BLaER1 treated with 17β-estradiol and CSF1 and Interleukin-3, amounts not matched to agents 10 nM and 100 nM (cell line): ENCODE measurements at regions not wholly inside any gene's neighbourhood (a gene's known extent, or its start where the extent isn't known, plus 50 kb on each side); places are given as distances from the start of the nearest gene placed in this dataset.

Source experiments
- H3K27ac ChIP-seq, 11 experiments: shearing (Covaris generic); formaldehyde crosslinking; 2 replicates each; pipeline ENCODE4 v1.8.1; 2022
- H3K27me3 ChIP-seq, 11 experiments: shearing (Covaris generic); formaldehyde crosslinking; 2 replicates each; pipeline ENCODE4 v1.8.1; 2022
- H3K36me3 ChIP-seq, 11 experiments: shearing (Covaris generic); formaldehyde crosslinking; 2 replicates each; pipeline ENCODE4 v1.8.1; 2022
- H3K4me1 ChIP-seq, 10 experiments: shearing (Covaris generic); formaldehyde crosslinking; 2 replicates each; pipeline ENCODE4 v1.8.1; 2022
- H3K4me2 ChIP-seq, 11 experiments: shearing (Covaris generic); formaldehyde crosslinking; 2 replicates each; pipeline ENCODE4 v1.8.1; 2022
- H3K4me3 ChIP-seq, 10 experiments: shearing (Covaris generic); formaldehyde crosslinking; 2 replicates each; pipeline ENCODE4 v1.8.1; 2022
- H3K9ac ChIP-seq, 11 experiments: shearing (Covaris generic); formaldehyde crosslinking; 2 replicates each; pipeline ENCODE4 v1.8.1; 2022
- H3K9me3 ChIP-seq, 11 experiments: shearing (Covaris generic); formaldehyde crosslinking; replicated peaks in 1 of 11; 2 replicates each; pipeline ENCODE4 v1.8.1; 2022
- H4K20me1 ChIP-seq, 11 experiments: shearing (Covaris generic); formaldehyde crosslinking; 2 replicates each; pipeline ENCODE4 v1.8.1; 2022
- Cebpa-rat ChIP-seq, 11 experiments: shearing (Covaris generic); IDR thresholded peaks; 2 replicates each; pipeline ENCODE4 v1.8.1; 2022

DNA sequence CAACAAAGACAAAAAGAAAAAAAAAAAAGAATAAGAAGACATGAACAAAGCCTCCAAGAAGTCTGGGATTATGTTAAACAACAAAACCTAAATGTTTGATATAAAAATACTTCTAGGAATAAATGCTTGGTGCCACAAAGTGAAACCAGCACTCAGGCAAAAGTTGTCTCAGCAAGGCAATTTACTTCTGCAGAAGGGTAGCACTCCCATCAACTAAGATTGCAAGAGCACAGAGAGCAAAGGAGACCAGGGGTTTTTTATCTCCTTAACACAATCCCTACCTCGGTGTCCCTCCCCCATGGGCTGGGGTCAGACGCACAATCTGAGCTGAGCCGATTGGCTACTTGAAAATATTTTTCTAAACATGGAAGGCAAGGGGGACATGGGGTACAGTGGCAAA lies 381.3 kb upstream of the SLC24A2 start:
- TF ChIP-seq Cebpa-rat (IDR thresholded peaks at IDR 0.05) = no peak

DNA sequence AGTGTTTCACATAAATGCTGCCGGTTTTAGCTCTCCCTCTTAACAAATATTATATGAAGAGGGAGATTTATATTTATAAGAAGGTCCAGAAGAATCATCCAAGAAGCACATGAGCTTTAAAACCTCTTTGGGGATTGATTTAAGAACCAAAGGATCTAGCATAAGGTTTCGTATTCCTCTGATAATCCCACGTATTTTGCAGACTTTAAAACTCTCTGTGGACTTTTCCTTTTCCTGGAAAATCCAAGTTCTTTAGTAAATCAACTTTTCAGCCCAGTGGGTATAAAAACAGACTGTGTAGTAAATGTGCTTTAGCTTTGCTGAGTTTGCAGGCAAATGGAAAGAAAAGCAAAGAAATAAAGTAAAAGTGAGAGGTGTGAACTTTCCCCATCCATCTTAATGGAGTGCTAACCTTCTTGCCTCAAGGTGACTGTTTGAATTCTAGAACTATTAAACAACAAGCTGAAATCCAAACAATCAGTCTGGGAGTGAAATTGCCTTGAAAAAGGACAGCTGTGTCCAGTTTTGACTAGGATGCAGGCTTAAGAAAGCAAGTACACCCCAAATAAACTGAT lies 363.4 kb upstream of the SLC24A2 start:
- no peaks in the 10 kb centered on the region for H3K4me1 ChIP-seq
- H3K9ac ChIP-seq = no peak overlapping the region
- H3K9me3 ChIP-seq = no peaks in the 10 kb centered on the region
- no peak overlapping the region for H3K4me2 ChIP-seq
- H4K20me1 ChIP-seq = no peaks in the 10 kb centered on the region
- no peak overlapping the region for H3K4me3 ChIP-seq
- H3K27ac ChIP-seq = no peak overlapping the region
- H3K36me3 ChIP-seq = no peaks in the 10 kb centered on the region
- H3K27me3 ChIP-seq = no peaks in the 10 kb centered on the region
- no peak for TF ChIP-seq Cebpa-rat (IDR thresholded peaks at IDR 0.05)

More for the DNA sequence above, 381.3 kb upstream of the SLC24A2 start:
- Histone ChIP-seq H3K9me3 (peaks cover 25 to 53% (median 36%) of the 10 kb centered on the region in 11 experiments), H3K4me2 (no peak overlapping the region), H4K20me1 (no peaks in the 10 kb centered on the region), H3K27me3 (no peaks in the 10 kb centered on the region), H3K36me3 (peaks cover 0 to 6% (median 0%) of the 10 kb centered on the region in 11 experiments; a peak in 1 of 22 replicates), H3K27ac (no peak overlapping the region), H3K4me1 (no peaks in the 10 kb centered on the region), H3K9ac (no peak overlapping the region), H3K4me3 (no peak overlapping the region)

DNA sequence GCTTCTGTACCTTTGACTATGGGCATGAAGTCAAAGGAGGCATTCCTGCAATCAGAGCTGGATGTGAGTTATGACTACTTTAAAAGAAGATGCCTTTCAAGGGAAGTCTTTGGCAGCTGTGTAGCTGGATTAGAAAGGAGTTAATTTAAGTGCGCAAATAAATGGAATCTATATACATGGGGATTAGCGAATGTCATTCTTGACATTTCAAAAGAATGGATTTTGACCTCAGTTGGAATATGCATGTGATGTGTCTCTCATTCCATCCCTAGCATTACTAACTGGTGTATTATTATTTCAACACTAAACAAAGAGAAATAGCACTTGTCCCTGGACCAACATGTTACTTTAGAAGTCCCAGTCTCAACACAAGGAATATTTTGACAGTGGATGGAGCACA lies 359.6 kb upstream of the SLC24A2 start:
- Histone ChIP-seq H3K4me1 (no peaks in the 10 kb centered on the region), H4K20me1 (no peaks in the 10 kb centered on the region), H3K27me3 (no peaks in the 10 kb centered on the region), H3K36me3 (no peaks in the 10 kb centered on the region), H3K9ac (no peak overlapping the region), H3K27ac (no peak overlapping the region), H3K4me2 (no peak overlapping the region), H3K4me3 (no peak overlapping the region), H3K9me3 (no peaks in the 10 kb centered on the region)
- no peak for TF ChIP-seq Cebpa-rat (IDR thresholded peaks at IDR 0.05)

DNA sequence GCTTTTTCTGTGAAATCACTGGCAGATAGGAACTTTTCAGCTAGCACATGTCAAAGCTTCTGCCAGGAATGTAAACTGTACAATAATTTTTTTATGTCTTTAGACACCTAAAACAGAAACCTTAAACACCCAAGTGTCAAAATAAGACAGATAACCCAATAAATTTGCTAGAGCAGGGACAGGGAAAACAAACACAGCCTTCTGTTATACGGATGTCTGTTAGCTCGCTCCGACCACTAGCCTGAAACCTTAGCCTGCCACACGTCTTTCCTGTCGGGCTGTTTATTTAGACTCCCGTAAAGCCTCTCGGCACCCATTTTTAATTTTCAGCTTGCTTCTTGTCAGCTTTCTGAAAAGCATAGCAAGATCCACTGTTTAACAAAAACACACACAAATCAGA lies 355.4 kb upstream of the SLC24A2 start:
- no peak overlapping the region for H3K9ac ChIP-seq
- no peak overlapping the region for H3K4me2 ChIP-seq
- no peaks in the 10 kb centered on the region for H3K4me1 ChIP-seq
- no peak overlapping the region for H3K27ac ChIP-seq
- H3K4me3 ChIP-seq = no peak overlapping the region
- H3K36me3 ChIP-seq = no peaks in the 10 kb centered on the region
- no peaks in the 10 kb centered on the region for H3K27me3 ChIP-seq
- no peaks in the 10 kb centered on the region for H4K20me1 ChIP-seq
- no peak for TF ChIP-seq Cebpa-rat (IDR thresholded peaks at IDR 0.05)
- no peaks in the 10 kb centered on the region for H3K9me3 ChIP-seq

DNA sequence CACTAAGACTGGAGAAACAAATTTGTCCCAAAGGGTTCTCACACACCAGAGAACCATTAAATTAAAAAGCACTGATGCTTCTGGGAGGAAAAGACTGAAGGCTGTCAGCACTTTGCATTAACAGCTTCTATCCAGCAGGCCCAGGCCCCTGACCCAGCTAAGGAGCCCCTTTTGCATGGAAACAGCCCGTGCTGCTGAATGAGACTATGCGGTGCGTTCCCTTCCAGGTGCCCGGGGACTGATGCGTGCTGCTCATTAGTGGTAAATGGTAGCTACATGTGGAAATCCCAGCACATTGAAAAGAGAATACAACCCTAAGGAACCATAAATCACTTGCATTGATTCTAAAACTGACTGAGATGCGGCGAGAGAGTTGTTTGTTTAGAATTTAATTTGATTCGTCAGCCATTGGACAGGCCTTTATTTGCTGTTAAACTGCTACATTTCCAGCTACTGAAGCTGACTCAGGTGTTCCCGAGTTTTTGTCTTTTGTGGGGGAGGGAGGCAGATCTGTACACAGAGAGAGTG lies 351.0 kb upstream of the SLC24A2 start:
- no peaks in the 10 kb centered on the region for H3K4me1 ChIP-seq
- H3K4me2 ChIP-seq = no peak overlapping the region
- no peak overlapping the region for H3K9ac ChIP-seq
- H3K27me3 ChIP-seq = no peaks in the 10 kb centered on the region
- no peak overlapping the region for H3K4me3 ChIP-seq
- no peaks in the 10 kb centered on the region for H4K20me1 ChIP-seq
- H3K36me3 ChIP-seq = no peaks in the 10 kb centered on the region
- H3K27ac ChIP-seq = no peak overlapping the region
- TF ChIP-seq Cebpa-rat (IDR thresholded peaks at IDR 0.05) = no peak
- no peaks in the 10 kb centered on the region for H3K9me3 ChIP-seq

DNA sequence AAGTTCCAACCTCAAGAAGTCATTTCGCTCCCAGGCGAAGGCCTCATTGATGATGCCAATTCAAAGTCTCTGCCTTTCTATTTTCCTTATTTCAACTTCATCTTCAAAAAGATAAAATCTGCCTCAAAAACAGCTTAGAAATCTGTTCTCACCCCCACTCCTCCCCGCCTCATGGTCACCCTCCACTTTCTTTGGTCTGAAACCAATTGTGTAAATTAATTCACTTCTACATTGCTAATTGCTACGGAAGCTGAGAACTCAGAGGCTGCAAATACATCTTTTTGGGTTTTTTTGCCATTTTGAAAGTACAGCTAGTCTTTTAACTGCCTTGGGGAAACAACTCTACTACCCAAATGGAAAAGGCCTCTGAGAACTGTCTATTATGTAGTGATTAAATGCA lies 350.0 kb upstream of the SLC24A2 start:
- Histone ChIP-seq H3K9me3 (no peaks in the 10 kb centered on the region), H3K4me1 (no peaks in the 10 kb centered on the region), H3K9ac (no peak overlapping the region), H3K36me3 (no peaks in the 10 kb centered on the region), H3K27ac (no peak overlapping the region), H4K20me1 (no peaks in the 10 kb centered on the region), H3K4me3 (no peak overlapping the region), H3K4me2 (no peak overlapping the region), H3K27me3 (no peaks in the 10 kb centered on the region)
- TF ChIP-seq Cebpa-rat (IDR thresholded peaks at IDR 0.05) = no peak

DNA sequence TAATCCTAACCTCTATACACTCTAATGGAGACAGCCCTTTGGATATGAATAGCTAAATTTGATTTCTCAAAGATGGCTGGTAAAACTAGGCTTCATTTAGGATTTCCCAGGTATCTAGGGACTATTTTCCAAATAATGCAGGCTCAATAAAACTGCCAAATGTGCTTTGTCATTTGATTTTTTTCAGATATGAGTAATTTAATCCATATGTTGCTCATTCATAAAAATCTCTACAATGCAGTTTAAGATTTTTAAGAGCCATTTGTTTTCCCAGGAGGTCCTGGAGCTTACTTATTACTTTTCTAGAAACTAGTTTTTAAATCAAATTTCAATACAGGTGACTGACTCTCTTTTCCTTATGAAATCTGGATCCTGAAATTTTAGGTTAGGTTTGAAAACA lies 349.3 kb upstream of the SLC24A2 start:
- H3K27me3 ChIP-seq = no peaks in the 10 kb centered on the region
- TF ChIP-seq Cebpa-rat (IDR thresholded peaks at IDR 0.05) = no peak
- no peak overlapping the region for H3K9ac ChIP-seq
- H3K27ac ChIP-seq = no peak overlapping the region
- H3K36me3 ChIP-seq = no peaks in the 10 kb centered on the region
- no peaks in the 10 kb centered on the region for H4K20me1 ChIP-seq
- no peak overlapping the region for H3K4me2 ChIP-seq
- no peaks in the 10 kb centered on the region for H3K9me3 ChIP-seq
- no peak overlapping the region for H3K4me3 ChIP-seq
- H3K4me1 ChIP-seq = no peaks in the 10 kb centered on the region

DNA sequence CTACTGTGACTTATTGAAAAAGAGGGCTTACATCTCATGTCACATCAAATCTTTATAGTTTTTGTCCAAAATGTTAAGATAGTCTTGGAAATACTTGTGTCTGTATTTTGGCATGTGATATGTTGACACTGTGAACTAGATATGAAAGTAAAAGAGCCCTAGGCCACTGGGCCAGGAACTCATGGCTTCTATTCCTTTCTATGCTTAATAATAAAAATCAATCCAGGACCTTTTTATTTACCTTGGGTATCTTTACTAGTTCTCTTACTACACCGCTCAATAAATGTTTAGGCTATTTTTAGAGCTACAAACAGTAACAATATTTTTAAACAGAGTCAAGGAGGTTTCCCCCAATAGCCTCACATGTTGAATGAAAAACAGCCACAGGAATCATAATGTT lies 348.6 kb upstream of the SLC24A2 start:
- Histone ChIP-seq H3K36me3 (no peaks in the 10 kb centered on the region), H3K27ac (no peak overlapping the region), H3K27me3 (no peaks in the 10 kb centered on the region), H3K4me2 (no peak overlapping the region), H3K4me1 (no peaks in the 10 kb centered on the region), H4K20me1 (no peaks in the 10 kb centered on the region), H3K4me3 (no peak overlapping the region), H3K9ac (no peak overlapping the region), H3K9me3 (no peaks in the 10 kb centered on the region)
- TF ChIP-seq Cebpa-rat (IDR thresholded peaks at IDR 0.05) = no peak

DNA sequence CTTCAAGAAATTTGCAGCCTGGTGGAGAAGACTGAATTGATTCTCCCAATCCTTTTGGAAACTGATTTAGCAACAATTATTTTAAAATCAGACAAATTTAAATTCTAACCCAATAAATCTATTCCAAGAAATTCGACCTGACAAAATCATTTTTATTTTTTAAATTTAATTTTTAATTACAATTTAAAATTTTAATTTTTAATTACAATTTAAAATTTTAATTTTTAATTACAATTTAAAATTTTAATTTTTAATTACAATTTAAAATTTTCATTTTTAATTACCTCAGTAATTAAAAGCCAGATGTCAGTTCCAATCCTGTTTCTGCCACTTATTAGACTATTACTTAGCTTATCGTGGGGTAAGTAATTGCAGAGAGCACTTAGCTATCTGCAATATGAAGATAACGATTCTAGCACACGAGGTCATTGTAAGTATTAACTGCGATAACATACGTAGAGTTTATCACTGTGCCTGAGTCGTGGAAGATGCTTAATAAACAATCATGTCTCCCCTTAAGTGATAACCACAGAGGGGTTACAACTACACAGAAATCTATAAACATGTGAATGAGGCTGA lies 346.4 kb upstream of the SLC24A2 start:
- H3K4me1 ChIP-seq = peaks cover 0 to 8% (median 0%) of the 10 kb centered on the region in 10 experiments; a peak in 1 of 20 replicates
- no peaks in the 10 kb centered on the region for H4K20me1 ChIP-seq
- no peaks in the 10 kb centered on the region for H3K9me3 ChIP-seq
- no peak overlapping the region for H3K27ac ChIP-seq
- no peak overlapping the region for H3K9ac ChIP-seq
- H3K36me3 ChIP-seq = no peaks in the 10 kb centered on the region
- H3K4me3 ChIP-seq = no peak overlapping the region
- TF ChIP-seq Cebpa-rat (IDR thresholded peaks at IDR 0.05) = no peak
- H3K4me2 ChIP-seq = no peak overlapping the region
- H3K27me3 ChIP-seq = no peaks in the 10 kb centered on the region

DNA sequence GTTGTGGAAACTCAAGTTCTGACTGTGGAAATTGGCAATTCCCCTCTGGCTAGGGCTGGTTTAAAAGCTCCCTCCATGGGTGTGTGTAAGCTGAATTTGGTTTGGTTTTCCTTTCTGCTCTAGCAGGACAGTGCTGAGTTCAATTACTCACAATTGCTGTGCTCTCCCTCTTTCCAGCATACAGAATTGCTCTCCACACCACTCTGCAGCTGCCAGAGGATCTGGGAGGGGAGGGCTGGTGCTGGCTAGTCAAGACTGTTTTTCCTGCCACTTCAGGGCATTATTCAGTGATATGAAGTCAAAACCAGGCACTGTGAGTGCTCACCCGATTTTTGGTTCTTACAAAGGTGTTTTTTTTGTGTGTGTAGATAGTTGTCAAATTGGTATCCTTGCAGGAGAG lies 336.9 kb upstream of the SLC24A2 start:
- Histone ChIP-seq H3K4me1 (peaks cover 0 to 5% (median 0%) of the 10 kb centered on the region in 10 experiments; a peak in 1 of 20 replicates), H4K20me1 (no peaks in the 10 kb centered on the region), H3K27me3 (no peaks in the 10 kb centered on the region), H3K36me3 (no peaks in the 10 kb centered on the region), H3K4me2 (no peak overlapping the region), H3K9ac (no peak overlapping the region), H3K9me3 (no peaks in the 10 kb centered on the region), H3K4me3 (no peak overlapping the region), H3K27ac (no peak overlapping the region)
- TF ChIP-seq Cebpa-rat (IDR thresholded peaks at IDR 0.05) = no peak
